ENCODE measurements at regions not wholly inside any gene's neighbourhood (a gene's known extent, or its start where the extent isn't known, plus 50 kb on each side); places are given as distances from the start of the nearest gene placed in this dataset.

GRCh38 chr3:124444075-124444474, 286.2 kb upstream of the UMPS start:
- Histone ChIP-seq H3K79me2 (ENCODE audit: low read length) (no peaks in the 10 kb centered on the region), H3K36me3 (replicated peaks; ENCODE audit: insufficient read depth, low read length) (no peaks in the 10 kb centered on the region), H3K9me2 (replicated peaks; ENCODE audit: insufficient read depth, low read length) (no peaks in the 10 kb centered on the region), H2AFZ (ENCODE audit: low read length) (no peak overlapping the region), H3F3A (ENCODE audit: insufficient read depth, low read length) (no peaks in the 10 kb centered on the region), H3K4me3 (ENCODE audit: low read length) (no peak overlapping the region), H3K4me1 (ENCODE audit: low read length) (no peaks in the 10 kb centered on the region), H3K9ac (ENCODE audit: low read length) (no peak overlapping the region), H3K4me2 (ENCODE audit: low read depth, low read length) (no peak overlapping the region), H3K9me3 (replicated peaks; ENCODE audit: insufficient read depth, low read length) (no peaks in the 10 kb centered on the region), H4K20me1 (ENCODE audit: insufficient read depth, low read length) (no peaks in the 10 kb centered on the region), H3K27ac (ENCODE audit: low read length) (no peak overlapping the region), H3K27me3 (replicated peaks; ENCODE audit: insufficient read depth, low read length) (no peaks in the 10 kb centered on the region)
- no peak for DNase-seq
- TF ChIP-seq EZH2 (optimal IDR thresholded peaks at IDR 0.05; ENCODE audit: low read depth, low read length) (no peak), EZH2phosphoT487 (IDR thresholded peaks at IDR 0.05; ENCODE audit: low read length) (no peak), CTCF (IDR thresholded peaks at IDR 0.05; ENCODE audit: low read length) (no peak)

GRCh38 chr3:124444896-124445295, 285.4 kb upstream of the UMPS start:
- H3K4me3 ChIP-seq (ENCODE audit: low read length): no peak overlapping the region
- H3F3A ChIP-seq (ENCODE audit: insufficient read depth, low read length): no peaks in the 10 kb centered on the region
- no peak overlapping the region for H3K27ac ChIP-seq (ENCODE audit: low read length)
- H3K9ac ChIP-seq (ENCODE audit: low read length): no peak overlapping the region
- H3K9me2 ChIP-seq (replicated peaks; ENCODE audit: insufficient read depth, low read length): no peaks in the 10 kb centered on the region
- DNase-seq: no peak
- H3K4me2 ChIP-seq (ENCODE audit: low read depth, low read length): no peak overlapping the region
- no peaks in the 10 kb centered on the region for H3K36me3 ChIP-seq (replicated peaks; ENCODE audit: insufficient read depth, low read length)
- H3K4me1 ChIP-seq (ENCODE audit: low read length): peaks cover 4% of the 10 kb centered on the region
- no peak overlapping the region for H2AFZ ChIP-seq (ENCODE audit: low read length)
- no peak for TF ChIP-seq CTCF (IDR thresholded peaks at IDR 0.05; ENCODE audit: low read length)
- no peak for TF ChIP-seq EZH2 (optimal IDR thresholded peaks at IDR 0.05; ENCODE audit: low read depth, low read length)
- TF ChIP-seq EZH2phosphoT487 (IDR thresholded peaks at IDR 0.05; ENCODE audit: low read length): no peak
- no peaks in the 10 kb centered on the region for H4K20me1 ChIP-seq (ENCODE audit: insufficient read depth, low read length)
- no peaks in the 10 kb centered on the region for H3K9me3 ChIP-seq (replicated peaks; ENCODE audit: insufficient read depth, low read length)
- no peaks in the 10 kb centered on the region for H3K27me3 ChIP-seq (replicated peaks; ENCODE audit: insufficient read depth, low read length)
- H3K79me2 ChIP-seq (ENCODE audit: low read length): no peaks in the 10 kb centered on the region

- H3K27ac ChIP-seq (ENCODE audit: low read length): no peak overlapping the region
- no peaks in the 10 kb centered on the region for H4K20me1 ChIP-seq (ENCODE audit: insufficient read depth, low read length)
- H3K36me3 ChIP-seq (replicated peaks; ENCODE audit: insufficient read depth, low read length): no peaks in the 10 kb centered on the region
- no peak for TF ChIP-seq EZH2 (optimal IDR thresholded peaks at IDR 0.05; ENCODE audit: low read depth, low read length)
- no peak for TF ChIP-seq EZH2phosphoT487 (IDR thresholded peaks at IDR 0.05; ENCODE audit: low read length)
- no peak for TF ChIP-seq CTCF (IDR thresholded peaks at IDR 0.05; ENCODE audit: low read length)
- H3K9me3 ChIP-seq (replicated peaks; ENCODE audit: insufficient read depth, low read length): no peaks in the 10 kb centered on the region
- H3K4me3 ChIP-seq (ENCODE audit: low read length): no peak overlapping the region
- DNase-seq: no peak
- H2AFZ ChIP-seq (ENCODE audit: low read length): no peak overlapping the region
- H3K79me2 ChIP-seq (ENCODE audit: low read length): no peaks in the 10 kb centered on the region
- peaks cover 20% of the 10 kb centered on the region for H3F3A ChIP-seq (ENCODE audit: insufficient read depth, low read length)
- H3K4me1 ChIP-seq (ENCODE audit: low read length): peaks cover 28% of the 10 kb centered on the region
- H3K9me2 ChIP-seq (replicated peaks; ENCODE audit: insufficient read depth, low read length): no peaks in the 10 kb centered on the region
- H3K9ac ChIP-seq (ENCODE audit: low read length): no peak overlapping the region
- H3K27me3 ChIP-seq (replicated peaks; ENCODE audit: insufficient read depth, low read length): no peaks in the 10 kb centered on the region
- no peak overlapping the region for H3K4me2 ChIP-seq (ENCODE audit: low read depth, low read length)
Observed at GRCh38 chr3:124447845-124448244, 282.4 kb upstream of the UMPS start.
